ENCODE measurements at regions not wholly inside any gene's neighbourhood (a gene's known extent, or its start where the extent isn't known, plus 50 kb on each side); places are given as distances from the start of the nearest gene placed in this dataset.

- Histone ChIP-seq H3K4me2 (replicated peaks; ENCODE audit: low read depth, low read length, poor library complexity, severe bottlenecking) (no peak overlapping the region), H3K9me3 (ENCODE audit: control extremely low read depth in 1 of 3, control insufficient read depth in 2 of 3, insufficient read depth in 1 of 3, low read length in 2 of 3) (peaks cover 0 to 3% (median 0%) of the 10 kb centered on the region in 3 donors), H3K27me3 (replicated peaks in 1 of 4; ENCODE audit: control extremely low read depth in 1 of 4, control insufficient read depth in 3 of 4, insufficient read depth in 4 of 4, low read length in 3 of 4) (no peaks in the 10 kb centered on the region), H2AFZ (ENCODE audit: insufficient read depth, low read depth, low read length, poor library complexity, severe bottlenecking) (no peak overlapping the region), H3K4me3 (ENCODE audit: control extremely low read depth in 1 of 5, extremely low read depth in 1 of 5, insufficient read depth in 1 of 5, low read depth in 2 of 5, low read length in 4 of 5) (no peak overlapping the region), H3K27ac (ENCODE audit: low read length in 2 of 2) (no peak overlapping the region), H4K20me1 (ENCODE audit: control insufficient read depth, insufficient read depth, low read length, poor library complexity, severe bottlenecking) (no peaks in the 10 kb centered on the region), H3K36me3 (replicated peaks in 1 of 2; ENCODE audit: control extremely low read depth in 1 of 2, control insufficient read depth in 1 of 2, extremely low read depth in 1 of 2, insufficient read depth in 2 of 2, low read length in 1 of 2) (no peaks in the 10 kb centered on the region), H3K4me1 (ENCODE audit: control insufficient read depth in 2 of 2, insufficient read depth in 2 of 2, low read length in 2 of 2) (no peaks in the 10 kb centered on the region), H3K9ac (ENCODE audit: low read length) (no peak overlapping the region), H3K79me2 (ENCODE audit: control insufficient read depth, insufficient read depth, low read length) (no peaks in the 10 kb centered on the region)
- ATAC-seq (ENCODE audit: low read depth) (no peak), DNase-seq (no peak)
- no peak overlapping the region for H3K27ac Mint-ChIP-seq
- 100% methylated on average over 1 of the region's 1 CpG for WGBS (ENCODE audit: insufficient coverage)
- no peaks in the 10 kb centered on the region for H3K27me3 Mint-ChIP-seq
- ChIA-PET POLR2A (no interaction called here), CTCF (no interaction called here)
- no peaks in the 10 kb centered on the region for H3K4me1 Mint-ChIP-seq
- intact Hi-C loops (cut with micrococcal nuclease), result no loop called here
- no peaks in the 10 kb centered on the region for H3K9me3 Mint-ChIP-seq (ENCODE audit: insufficient read depth)
- no peak for TF ChIP-seq CTCF (IDR thresholded peaks at IDR 0.05)
- no peak for TF ChIP-seq EZH2 (IDR thresholded peaks at IDR 0.05; ENCODE audit: borderline replicate concordance, insufficient read depth, low read depth, low read length, poor library complexity, severe bottlenecking)
- no peak overlapping the region for H3K4me3 Mint-ChIP-seq
These were observed 541.8 kb downstream of the ETV1 start for GRCh38 chr7:13447637-13448036.

GRCh38 chr7:13448243-13448642, 541.2 kb downstream of the ETV1 start:
- Mint-ChIP-seq H3K4me3 (no peak overlapping the region), H3K27ac (no peak overlapping the region), H3K27me3 (no peaks in the 10 kb centered on the region), H3K9me3 (ENCODE audit: insufficient read depth) (no peaks in the 10 kb centered on the region), H3K4me1 (no peaks in the 10 kb centered on the region)
- DNase-seq, result no peak
- ChIA-PET CTCF (no interaction called here), POLR2A (no interaction called here)
- H3K4me1 ChIP-seq (ENCODE audit: control insufficient read depth in 2 of 2, insufficient read depth in 2 of 2, low read length in 2 of 2), result no peaks in the 10 kb centered on the region
- no peak overlapping the region for H3K4me3 ChIP-seq (ENCODE audit: control extremely low read depth in 1 of 5, extremely low read depth in 1 of 5, insufficient read depth in 1 of 5, low read depth in 2 of 5, low read length in 4 of 5)
- H3K36me3 ChIP-seq (replicated peaks in 1 of 2; ENCODE audit: control extremely low read depth in 1 of 2, control insufficient read depth in 1 of 2, extremely low read depth in 1 of 2, insufficient read depth in 2 of 2, low read length in 1 of 2), result no peaks in the 10 kb centered on the region
- H2AFZ ChIP-seq (ENCODE audit: insufficient read depth, low read depth, low read length, poor library complexity, severe bottlenecking), result no peak overlapping the region
- no peaks in the 10 kb centered on the region for H3K27me3 ChIP-seq (replicated peaks in 1 of 4; ENCODE audit: control extremely low read depth in 1 of 4, control insufficient read depth in 3 of 4, insufficient read depth in 4 of 4, low read length in 3 of 4)
- no peak overlapping the region for H3K27ac ChIP-seq (ENCODE audit: low read length in 2 of 2)
- H3K9me3 ChIP-seq (ENCODE audit: control extremely low read depth in 1 of 3, control insufficient read depth in 2 of 3, insufficient read depth in 1 of 3, low read length in 2 of 3), result peaks cover 0 to 3% (median 1%) of the 10 kb centered on the region in 3 donors
- no peak overlapping the region for H3K9ac ChIP-seq (ENCODE audit: low read length)
- intact Hi-C loops (cut with micrococcal nuclease), result no loop called here
- no peaks in the 10 kb centered on the region for H3K79me2 ChIP-seq (ENCODE audit: control insufficient read depth, insufficient read depth, low read length)
- no peaks in the 10 kb centered on the region for H4K20me1 ChIP-seq (ENCODE audit: control insufficient read depth, insufficient read depth, low read length, poor library complexity, severe bottlenecking)
- no peak for ATAC-seq (ENCODE audit: low read depth)
- no peak for TF ChIP-seq EZH2 (IDR thresholded peaks at IDR 0.05; ENCODE audit: borderline replicate concordance, insufficient read depth, low read depth, low read length, poor library complexity, severe bottlenecking)
- no peak for TF ChIP-seq CTCF (IDR thresholded peaks at IDR 0.05)
- H3K4me2 ChIP-seq (replicated peaks; ENCODE audit: low read depth, low read length, poor library complexity, severe bottlenecking), result no peak overlapping the region
- WGBS (ENCODE audit: insufficient coverage), result 100% methylated on average over 1 of the region's 4 CpGs
